HEK293 (cell line): ENCODE measurements at regions not wholly inside any gene's neighbourhood (a gene's known extent, or its start where the extent isn't known, plus 50 kb on each side); places are given as distances from the start of the nearest gene placed in this dataset.

Experiments
- CTCF ChIA-PET: fragments of 350-600 bp; formaldehyde crosslinking; extraction: SDS; loops from one replicate; lab custom pipeline; 2021; ENCODE audit warnings: antibody characterized with exemption; lab: Yijun Ruan, JAX
- POLR2A ChIA-PET: fragments of 300-600 bp; formaldehyde crosslinking; extraction: SDS; loops from one replicate; lab custom pipeline; 2020; ENCODE audit warnings: antibody characterized with exemption, inconsistent platforms; lab: Yijun Ruan, JAX
- H3K27ac ChIP-seq: fragments of 200-500 bp; sonication (Bioruptor generic); 2 replicates; pipeline ENCODE4 v1.5.1; 2014; ENCODE audit warnings: low read depth, low read length, control low read depth, inconsistent platforms; ENCODE audit errors: extremely low read depth
- H3K36me3 ChIP-seq, 2 experiments: fragments of 200-500 bp in 1 of 2; sonication (Bioruptor generic) in 1 of 2; 1 replicate in 1 of 2; 2 replicates in 1 of 2; pipeline ENCODE4 v1.5.1; 2014 to 2017; ENCODE audit warnings: inconsistent platforms in 2 of 2, low read length in 2 of 2; ENCODE audit not compliant: control insufficient read depth in 2 of 2, insufficient read depth in 1 of 2
- H3K4me1 ChIP-seq: fragments of 200-500 bp; sonication (Bioruptor generic); 2 replicates; pipeline ENCODE4 v1.5.1; 2014; ENCODE audit warnings: mild to moderate bottlenecking, low read length, inconsistent platforms; ENCODE audit not compliant: control insufficient read depth, insufficient read depth
- H3K4me3 ChIP-seq: 2 replicates; pipeline ENCODE4 v1.5.1; 2011; ENCODE audit warnings: low read depth, mild to moderate bottlenecking, control low read depth, low read length, moderate library complexity
- H3K9me3 ChIP-seq: fragments of 200-500 bp; sonication (Bioruptor generic); 2 replicates; pipeline ENCODE4 v1.5.1; 2014; ENCODE audit warnings: low read depth, low read length, inconsistent platforms; ENCODE audit not compliant: control insufficient read depth, insufficient read depth
- BCL6B ChIP-seq: fragments of 450-650 bp; formaldehyde crosslinking; IDR thresholded peaks from 2 replicates; pipeline ENCODE4 v1.5.1; 2017; ENCODE audit warnings: missing biosample characterization, missing genetic modification characterization
- CTCF ChIP-seq: fragments of 450-650 bp; formaldehyde crosslinking; IDR thresholded peaks from 2 replicates; pipeline ENCODE4 v1.5.1; 2016; ENCODE audit warnings: missing biosample characterization, missing genetic modification characterization
- EGR2 ChIP-seq: fragments of 450-650 bp; formaldehyde crosslinking; IDR thresholded peaks from 2 replicates; pipeline ENCODE4 v1.5.1; 2016; ENCODE audit warnings: low read depth, missing biosample characterization, missing genetic modification characterization
- PRDM1 ChIP-seq: fragments of 450-650 bp; formaldehyde crosslinking; IDR thresholded peaks from 2 replicates; pipeline ENCODE4; 2016; ENCODE audit warnings: missing biosample characterization, missing genetic modification characterization
- REPIN1 ChIP-seq: fragments of 450-650 bp; formaldehyde crosslinking; IDR thresholded peaks from 2 replicates; pipeline ENCODE4 v1.5.1; 2017; ENCODE audit warnings: missing biosample characterization, missing genetic modification characterization, low read depth
- SP3 ChIP-seq: fragments of 450-650 bp; formaldehyde crosslinking; IDR thresholded peaks from 2 replicates; pipeline ENCODE4 v1.5.1; 2016; ENCODE audit warnings: missing biosample characterization, missing genetic modification characterization
- TRIM28 ChIP-seq: IDR thresholded peaks from 2 replicates; pipeline ENCODE4 v1.6.1; 2011; ENCODE audit warnings: low read length, control low read depth, borderline replicate concordance
- ZBTB11 ChIP-seq: fragments of 450-650 bp; formaldehyde crosslinking; conservative IDR thresholded peaks from 2 replicates; pipeline ENCODE4 v1.5.1; 2016; ENCODE audit warnings: low read depth, missing biosample characterization, missing genetic modification characterization
- ZFP37 ChIP-seq: fragments of 450-650 bp; formaldehyde crosslinking; IDR thresholded peaks from 2 replicates; pipeline ENCODE4 v1.5.1; 2016; ENCODE audit warnings: missing biosample characterization, missing genetic modification characterization
- ZNF169 ChIP-seq: fragments of 450-650 bp; formaldehyde crosslinking; IDR thresholded peaks from 2 replicates; pipeline ENCODE4 v1.5.1; 2016; ENCODE audit warnings: missing biosample characterization, missing genetic modification characterization
- ZNF248 ChIP-seq: fragments of 450-650 bp; formaldehyde crosslinking; IDR thresholded peaks from 2 replicates; pipeline ENCODE4 v1.5.1; 2017; ENCODE audit warnings: missing biosample characterization, missing genetic modification characterization
- ZNF292 ChIP-seq: fragments of 450-650 bp; formaldehyde crosslinking; IDR thresholded peaks from 2 replicates; pipeline ENCODE4 v1.5.1; 2016; ENCODE audit warnings: low read depth, missing biosample characterization, missing genetic modification characterization, borderline replicate concordance
- ZNF473 ChIP-seq: fragments of 450-650 bp; formaldehyde crosslinking; IDR thresholded peaks from 2 replicates; pipeline ENCODE4 v1.5.1; 2017; ENCODE audit warnings: missing biosample characterization, missing genetic modification characterization
- ZNF48 ChIP-seq: fragments of 450-650 bp; formaldehyde crosslinking; IDR thresholded peaks from 2 replicates; pipeline ENCODE4 v1.5.1; 2016; ENCODE audit warnings: missing biosample characterization, missing genetic modification characterization
- ZNF521 ChIP-seq: fragments of 450-650 bp; formaldehyde crosslinking; IDR thresholded peaks from 2 replicates; pipeline ENCODE4 v1.5.1; 2017; ENCODE audit warnings: missing biosample characterization, mild to moderate bottlenecking, missing genetic modification characterization
- ZNF624 ChIP-seq: fragments of 450-650 bp; formaldehyde crosslinking; IDR thresholded peaks from 2 replicates; pipeline ENCODE4 v1.5.1; 2017; ENCODE audit warnings: missing biosample characterization, missing genetic modification characterization
- ZNF639 ChIP-seq: fragments of 450-650 bp; formaldehyde crosslinking; IDR thresholded peaks from 2 replicates; pipeline ENCODE4 v1.5.1; 2016; ENCODE audit warnings: missing biosample characterization, missing genetic modification characterization
- ZNF747 ChIP-seq: fragments of 450-650 bp; formaldehyde crosslinking; IDR thresholded peaks from 2 replicates; pipeline ENCODE4 v1.5.1; 2016; ENCODE audit warnings: missing biosample characterization, missing genetic modification characterization
- ZNF792 ChIP-seq: fragments of 450-650 bp; formaldehyde crosslinking; IDR thresholded peaks from 2 replicates; pipeline ENCODE4 v1.5.1; 2016; ENCODE audit warnings: missing biosample characterization, missing genetic modification characterization
- ZSCAN30 ChIP-seq: fragments of 450-650 bp; IDR thresholded peaks from 2 replicates; pipeline ENCODE4 v1.5.1; 2018; ENCODE audit warnings: missing biosample characterization, mild to moderate bottlenecking, missing genetic modification characterization, moderate library complexity
- ZSCAN4 ChIP-seq: fragments of 450-650 bp; formaldehyde crosslinking; IDR thresholded peaks from 2 replicates; pipeline ENCODE4 v1.5.1; 2017; ENCODE audit warnings: missing biosample characterization, missing genetic modification characterization

GRCh38 chr5:26727916-26728315 lies 310.5 kb downstream of the CDH9 start:
- Histone ChIP-seq H3K4me1 (no peaks in the 10 kb centered on the region), H3K36me3 (no peaks in the 10 kb centered on the region), H3K4me3 (no peak overlapping the region), H3K9me3 (no peaks in the 10 kb centered on the region), H3K27ac (no peak overlapping the region)
- ChIA-PET POLR2A (no interaction called here), CTCF (interaction anchor here (0.9 to 1.3 kb wide), 2 partner anchors 10 to 14 kb away, joined by 3 read pairs; no protein-coding TSS in a partner anchor)
- TF ChIP-seq CTCF (tag by site-specific recombination) (no peak), ZNF792 (tag by site-specific recombination) (no peak), EGR2 (tag by site-specific recombination) (no peak), ZNF169 (tag by site-specific recombination) (no peak), SP3 (tag by site-specific recombination) (no peak), ZSCAN30 (tag by site-specific recombination) (no peak), ZBTB11 (tag by site-specific recombination) (no peak), ZNF521 (tag by site-specific recombination) (no peak), ZNF639 (no peak), PRDM1 (tag by site-specific recombination) (no peak), ZFP37 (tag by site-specific recombination) (no peak), TRIM28 (no peak), BCL6B (tag by site-specific recombination) (no peak), ZNF473 (tag by site-specific recombination) (no peak)

GRCh38 chr5:26719803-26720202 lies 318.6 kb downstream of the CDH9 start:
- POLR2A ChIA-PET: no interaction called here
- no peak for TF ChIP-seq ZNF624 (tag by site-specific recombination)
- TF ChIP-seq REPIN1 (tag by site-specific recombination): no peak
- TF ChIP-seq ZNF747: no peak
- TF ChIP-seq ZNF292: no peak
- no peak for TF ChIP-seq ZNF48
- TF ChIP-seq ZNF248 (tag by site-specific recombination): no peak
- no peak for TF ChIP-seq ZSCAN4 (tag by site-specific recombination)
- Histone ChIP-seq H3K9me3 (no peaks in the 10 kb centered on the region; the same call in 1 of the 2 replicates), H3K4me3 (no peak overlapping the region), H3K4me1 (no peaks in the 10 kb centered on the region), H3K36me3 (no peaks in the 10 kb centered on the region), H3K27ac (no peak overlapping the region)
- CTCF ChIA-PET: no interaction called here
